Cardiac fibroblast (primary cell): ENCODE measurements at regions not wholly inside any gene's neighbourhood (a gene's known extent, or its start where the extent isn't known, plus 50 kb on each side); places are given as distances from the start of the nearest gene placed in this dataset.

Source experiments
- DNase-seq, 2 donors: peaks; one replicate each; pipeline versions ENCODE4 v3.0.0 to v3.0.0-alpha.2; 2010; ENCODE audit warnings: low read depth in 2 of 2
- H3K4me3 ChIP-seq, 2 donors: replicated peaks in 1 of 2; 1 replicate in 1 of 2; 2 replicates in 1 of 2; pipeline ENCODE4 v1.5.1; 2011; ENCODE audit warnings: low read depth in 2 of 2, low read length in 2 of 2, mild to moderate bottlenecking in 2 of 2, moderate library complexity in 1 of 2
- TF ChIP-seq, protein P1 (sequence below): IDR thresholded peaks from one replicate; pipeline ENCODE4 v1.5.1; 2011; ENCODE audit warnings: low read depth, mild to moderate bottlenecking, low read length, inconsistent platforms

DNA sequence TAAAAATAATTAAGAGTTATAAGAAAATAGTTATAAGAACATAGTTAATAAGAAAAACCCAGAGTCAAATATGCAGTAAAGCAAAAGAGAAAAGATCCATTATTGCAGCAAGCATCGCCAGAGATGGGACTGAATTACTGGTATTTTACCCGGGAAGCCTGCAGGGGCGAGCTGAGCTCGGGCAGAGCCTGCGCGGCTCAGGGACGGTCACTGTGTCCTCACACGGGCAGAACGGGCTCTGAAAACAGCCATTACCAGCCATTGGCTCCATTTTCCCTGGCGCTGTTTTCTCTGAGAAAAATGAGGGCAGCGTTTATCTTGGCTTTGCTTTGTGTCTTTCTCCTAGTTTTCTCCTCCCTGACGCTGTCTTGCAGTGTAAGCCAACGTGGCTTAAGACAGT, 95.3 kb upstream of the ALKAL2 start:
- no peak for DNase-seq
- TF ChIP-seq, protein P1, sequence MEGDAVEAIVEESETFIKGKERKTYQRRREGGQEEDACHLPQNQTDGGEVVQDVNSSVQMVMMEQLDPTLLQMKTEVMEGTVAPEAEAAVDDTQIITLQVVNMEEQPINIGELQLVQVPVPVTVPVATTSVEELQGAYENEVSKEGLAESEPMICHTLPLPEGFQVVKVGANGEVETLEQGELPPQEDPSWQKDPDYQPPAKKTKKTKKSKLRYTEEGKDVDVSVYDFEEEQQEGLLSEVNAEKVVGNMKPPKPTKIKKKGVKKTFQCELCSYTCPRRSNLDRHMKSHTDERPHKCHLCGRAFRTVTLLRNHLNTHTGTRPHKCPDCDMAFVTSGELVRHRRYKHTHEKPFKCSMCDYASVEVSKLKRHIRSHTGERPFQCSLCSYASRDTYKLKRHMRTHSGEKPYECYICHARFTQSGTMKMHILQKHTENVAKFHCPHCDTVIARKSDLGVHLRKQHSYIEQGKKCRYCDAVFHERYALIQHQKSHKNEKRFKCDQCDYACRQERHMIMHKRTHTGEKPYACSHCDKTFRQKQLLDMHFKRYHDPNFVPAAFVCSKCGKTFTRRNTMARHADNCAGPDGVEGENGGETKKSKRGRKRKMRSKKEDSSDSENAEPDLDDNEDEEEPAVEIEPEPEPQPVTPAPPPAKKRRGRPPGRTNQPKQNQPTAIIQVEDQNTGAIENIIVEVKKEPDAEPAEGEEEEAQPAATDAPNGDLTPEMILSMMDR = no peak
- H3K4me3 ChIP-seq = no peak overlapping the region

DNA sequence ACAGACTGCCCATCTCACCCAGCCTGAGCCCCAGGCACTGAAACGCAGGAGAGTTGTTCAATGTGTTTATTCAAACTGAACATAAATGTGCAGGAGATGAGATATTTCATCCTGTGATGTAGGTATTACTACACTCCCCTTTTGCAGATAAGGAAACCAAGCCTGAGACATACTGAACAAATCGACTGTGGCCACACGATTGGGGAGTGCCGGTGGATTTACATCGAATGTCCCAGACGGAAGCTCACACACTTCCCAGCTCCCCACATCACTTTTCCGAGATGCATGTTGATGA, 94.8 kb upstream of the ALKAL2 start:
- no peak for DNase-seq
- H3K4me3 ChIP-seq = no peak overlapping the region
- TF ChIP-seq, protein P1 = no peak

DNA sequence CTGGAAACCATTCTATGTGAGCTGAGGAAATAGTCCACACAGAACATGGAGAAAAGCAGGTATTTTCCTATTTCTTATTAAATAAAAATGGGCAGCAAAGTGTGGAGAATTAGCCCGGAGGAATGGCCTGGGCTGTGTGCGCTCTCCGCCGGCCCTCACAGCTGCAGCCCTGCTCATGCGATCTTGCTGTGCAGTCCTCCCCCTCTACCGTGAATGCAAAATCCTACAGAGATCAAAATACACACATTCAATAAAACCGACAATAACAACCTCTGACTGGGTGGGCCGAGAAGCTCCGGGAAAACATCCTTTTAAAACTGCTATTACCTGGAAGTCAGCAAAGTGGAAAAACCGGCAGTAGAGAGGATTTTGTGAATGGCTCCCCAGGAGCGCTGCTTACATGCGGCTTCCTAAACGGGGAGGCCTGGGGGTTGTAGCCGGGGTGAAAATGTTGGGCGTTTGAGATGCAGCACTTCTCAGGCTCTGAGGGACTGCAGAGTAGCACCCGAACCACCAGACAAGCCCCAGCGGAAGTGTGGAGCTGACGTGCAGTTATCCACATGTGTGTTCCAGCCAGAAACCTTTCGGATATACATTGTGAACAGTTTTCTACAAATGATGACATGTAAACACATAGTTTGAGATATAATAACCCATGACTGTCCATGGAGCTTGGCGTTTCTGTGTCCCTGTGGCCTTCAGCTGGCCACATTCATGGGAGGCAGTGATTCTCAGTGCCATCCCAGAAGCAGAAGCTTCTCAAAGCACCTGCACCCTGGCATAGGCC, 94.2 kb upstream of the ALKAL2 start:
- TF ChIP-seq, protein P1 = no peak
- no peak overlapping the region for H3K4me3 ChIP-seq
- no peak for DNase-seq

DNA sequence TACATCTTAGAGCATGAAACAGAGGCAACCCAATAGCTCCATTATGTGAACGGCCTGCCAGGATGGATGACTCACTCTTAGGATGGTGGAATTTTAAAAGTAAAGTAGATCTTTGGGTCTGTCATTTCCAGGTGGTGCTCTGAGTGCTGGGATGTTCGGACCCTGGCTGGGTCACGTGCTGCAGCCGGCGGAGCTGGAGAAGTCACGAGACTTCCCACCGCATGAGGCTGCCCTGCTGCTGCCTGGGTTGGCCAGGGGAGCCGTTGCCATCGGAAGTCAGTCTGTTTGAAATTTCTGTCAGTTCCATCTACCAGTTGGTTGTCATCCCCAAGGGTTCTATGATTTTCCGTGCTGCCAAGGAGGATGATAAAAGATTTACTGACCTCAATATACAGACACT, 93.3 kb upstream of the ALKAL2 start:
- H3K4me3 ChIP-seq = no peak overlapping the region
- DNase-seq = no peak
- TF ChIP-seq, protein P1 = no peak

DNA sequence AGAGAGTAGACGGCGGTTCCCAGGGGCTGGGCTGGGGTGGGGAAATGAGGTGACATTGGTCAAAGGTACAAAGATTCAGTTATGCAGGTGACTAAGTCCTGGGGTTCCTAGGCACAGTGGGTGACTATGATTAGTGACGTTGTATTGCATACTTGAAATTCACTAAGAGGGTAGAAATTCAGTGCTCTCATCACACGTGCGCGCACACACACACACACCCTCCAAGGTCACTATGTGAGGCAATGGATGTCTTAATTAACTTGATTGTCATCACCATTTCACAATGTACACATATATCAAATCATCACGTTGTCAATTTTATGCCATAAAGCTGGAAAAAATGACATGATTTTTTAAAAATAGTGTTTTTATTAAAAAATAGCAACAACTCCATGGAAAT, 92.9 kb upstream of the ALKAL2 start:
- no peak for DNase-seq
- TF ChIP-seq, protein P1 = no peak
- H3K4me3 ChIP-seq = no peak overlapping the region

DNA sequence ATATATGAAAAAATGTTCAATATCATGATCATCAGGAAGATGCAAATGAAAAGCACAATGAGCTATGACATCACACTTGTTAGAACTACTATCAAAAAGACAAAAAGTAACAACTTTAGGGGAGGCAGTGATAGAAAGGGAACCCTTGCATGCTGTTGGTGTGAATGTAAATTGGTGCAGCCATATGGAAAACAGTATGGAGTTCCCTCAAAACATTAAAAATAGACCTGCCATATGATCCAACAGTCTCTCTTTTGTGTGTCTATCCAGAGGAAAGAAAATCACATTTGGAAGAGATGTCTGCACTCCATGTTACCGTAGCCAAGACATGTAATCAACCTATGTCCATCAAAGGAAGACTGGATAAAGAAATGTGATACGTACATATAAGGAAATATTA, 92.3 kb upstream of the ALKAL2 start:
- no peak overlapping the region for H3K4me3 ChIP-seq
- TF ChIP-seq, protein P1 = no peak
- DNase-seq = no peak

DNA sequence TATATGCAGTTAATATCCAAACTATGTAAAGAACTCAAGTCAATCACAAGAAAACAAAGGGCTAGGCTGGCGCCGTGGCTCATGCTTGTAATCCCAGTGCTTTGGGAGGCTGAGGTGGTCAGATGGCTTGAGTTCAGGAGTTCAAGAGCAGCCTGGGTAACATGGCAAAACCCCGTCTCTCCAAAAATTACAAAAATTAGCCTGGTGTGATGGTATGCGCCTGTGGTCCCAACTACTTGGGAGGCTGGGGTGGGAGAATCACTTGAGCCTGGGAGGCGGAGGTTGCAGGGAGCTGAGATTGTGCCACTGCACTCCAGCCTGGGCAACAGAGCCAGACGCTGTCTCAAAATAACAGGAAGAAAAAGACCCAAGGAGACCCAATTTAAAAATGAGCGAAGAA, 91.9 kb upstream of the ALKAL2 start:
- no peak for DNase-seq
- TF ChIP-seq, protein P1 = no peak
- no peak overlapping the region for H3K4me3 ChIP-seq
